Panc1 (cell line): ENCODE measurements at regions not wholly inside any gene's neighbourhood (a gene's known extent, or its start where the extent isn't known, plus 50 kb on each side); places are given as distances from the start of the nearest gene placed in this dataset.

Source experiments
- ATAC-seq: fragments of 200-7000 bp; cut with Tn5 transposase; 2 replicates; pipeline ENCODE4 v1.9.1; 2020; ENCODE audit warnings: mild to moderate bottlenecking, moderate library complexity
- BruUV-seq: library from RNA; stranded (reverse); fragments of 400-500 nt; replicated peaks from 2 replicates; lab custom pipeline; 2021; lab: Mats Ljungman, UMichigan
- CTCF ChIA-PET: fragments of 300-600 bp; sonication (Branson Sonifier 250); formaldehyde crosslinking; loops from one replicate; lab custom pipeline; 2022; ENCODE audit warnings: antibody characterized with exemption; lab: Charles Lee
- POLR2A ChIA-PET: fragments of 300-600 bp; sonication (Branson Sonifier 250); formaldehyde crosslinking; loops from one replicate; lab custom pipeline; 2022; ENCODE audit warnings: antibody characterized with exemption; lab: Charles Lee
- DNase-seq: peaks from one replicate; pipeline ENCODE4 v3.0.0-alpha.2; 2010; ENCODE audit warnings: low read depth, low spot score
- H3K27ac ChIP-seq: 2 replicates; pipeline ENCODE4 v1.5.1; 2011; ENCODE audit warnings: mild to moderate bottlenecking, low read length, inconsistent platforms
- H3K27me3 ChIP-seq: fragments of 200-500 bp; sonication (Bioruptor generic); 2 replicates; pipeline ENCODE4 v1.6.0; 2014; ENCODE audit warnings: low read length, inconsistent platforms; ENCODE audit not compliant: control insufficient read depth, insufficient read depth
- H3K36me3 ChIP-seq: fragments of 200-500 bp; sonication (Bioruptor generic); 2 replicates; pipeline ENCODE4 v1.5.1; 2014; ENCODE audit warnings: inconsistent platforms, mild to moderate bottlenecking, low read length, moderate library complexity; ENCODE audit not compliant: control insufficient read depth, insufficient read depth
- H3K4me1 ChIP-seq: 2 replicates; pipeline ENCODE4 v1.5.1; 2011; ENCODE audit warnings: inconsistent platforms, mild to moderate bottlenecking, low read length, moderate library complexity; ENCODE audit not compliant: control insufficient read depth, insufficient read depth
- H3K4me3 ChIP-seq, 2 experiments: 2 replicates each; pipeline ENCODE4 v1.5.1; 2011 to 2012; ENCODE audit warnings: low read depth in 2 of 2, low read length in 2 of 2, mild to moderate bottlenecking in 2 of 2, inconsistent platforms in 1 of 2, moderate library complexity in 1 of 2
- H3K9me3 ChIP-seq: fragments of 200-500 bp; sonication (Bioruptor generic); 2 replicates; pipeline ENCODE4 v1.5.1; 2014; ENCODE audit warnings: low read depth, mild to moderate bottlenecking, inconsistent platforms, low read length, moderate library complexity; ENCODE audit not compliant: control insufficient read depth, insufficient read depth
- CTCF ChIP-seq: fragments of 450-650 bp; IDR thresholded peaks from 2 replicates; pipeline ENCODE4 v1.5.1; 2017; ENCODE audit warnings: mild to moderate bottlenecking
- POLR2AphosphoS5 ChIP-seq: IDR thresholded peaks from 2 replicates; pipeline ENCODE4 v1.6.1; 2012; ENCODE audit warnings: mild to moderate bottlenecking, low read depth, low read length, moderate library complexity
- SIN3A ChIP-seq: IDR thresholded peaks from 2 replicates; pipeline ENCODE4 v1.6.1; 2012; ENCODE audit warnings: low read depth, mild to moderate bottlenecking, low read length, moderate library complexity, borderline replicate concordance; ENCODE audit not compliant: insufficient read depth
- TCF7L2 ChIP-seq: IDR thresholded peaks from 2 replicates; pipeline ENCODE4 v1.6.1; 2011; ENCODE audit warnings: mild to moderate bottlenecking, low read depth, low read length, inconsistent platforms
- in situ Hi-C: cut with HindIII; loops from 2 replicates; pipeline ENCODE4 v1.10.0; 2016; ENCODE audit warnings: low sequenced_read_pairs, low pct_unique_long_range_greater_than_20kb
- intact Hi-C: fragments of 100-400 bp; cut with micrococcal nuclease; formaldehyde crosslinking; loops from one replicate; pipeline ENCODE4 v1.10.0; 2022; ENCODE audit not compliant: unreplicated experiment
- TF ChIP-seq, protein P1 (sequence below), 2 experiments: IDR thresholded peaks; 2 replicates each; pipeline ENCODE4 v1.6.1; 2011 to 2012; ENCODE audit warnings: low read depth in 2 of 2, control low read depth in 1 of 2, low read length in 1 of 2, mild to moderate bottlenecking in 1 of 2, moderate library complexity in 1 of 2; ENCODE audit not compliant: insufficient read depth in 1 of 2

DNA sequence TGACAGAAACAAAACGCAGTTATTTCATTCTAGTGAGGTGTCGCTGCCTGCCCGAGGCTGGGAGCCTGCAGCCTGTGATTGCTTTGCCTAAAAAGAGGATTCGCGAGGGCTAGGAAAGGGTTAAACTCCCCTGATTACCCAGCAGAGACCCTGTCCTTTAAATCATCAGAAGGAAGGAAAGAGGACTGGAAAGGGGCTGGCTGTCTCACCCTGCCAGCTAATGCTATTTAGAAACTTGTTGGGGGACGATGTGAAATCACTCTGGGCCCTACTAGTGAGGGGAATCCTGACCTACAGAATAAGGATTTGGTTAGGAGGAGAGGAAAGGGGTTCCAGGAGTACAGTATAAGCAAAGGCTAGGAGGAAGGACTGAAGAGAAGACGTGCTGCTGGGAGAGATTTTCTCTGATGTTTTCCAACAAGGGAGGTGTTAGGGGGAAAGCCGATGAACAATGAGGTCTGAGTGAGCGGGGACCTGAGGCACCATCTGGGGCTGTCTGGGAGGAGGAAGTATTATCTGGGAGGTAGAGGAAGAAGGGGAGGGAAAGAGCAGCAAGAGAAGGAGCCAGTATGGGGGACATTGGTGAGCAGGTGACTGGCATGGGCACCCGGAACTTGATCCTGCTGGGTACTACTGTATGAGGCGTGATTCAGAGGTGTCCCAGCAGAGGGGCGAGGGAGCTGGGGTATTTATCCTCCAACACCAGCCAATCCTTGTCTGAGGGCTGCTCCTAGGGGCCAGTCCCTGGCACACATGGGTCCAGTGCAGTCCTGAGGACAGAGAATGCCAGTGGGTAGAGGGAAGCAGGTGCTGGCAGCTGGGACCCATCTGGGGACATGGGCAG, 55.7 kb upstream of the PTPRS start:
- peaks cover 2% of the 10 kb centered on the region; the same call in 1 of the 2 replicates for H3K27me3 ChIP-seq
- CTCF ChIA-PET = interaction anchor here (0.6 kb wide), 1 partner anchor 633 kb away, joined by 3 read pairs; no protein-coding TSS in a partner anchor
- BruUV-seq = no TSS peak

GRCh38 chr19:5396963-5397362, 56.4 kb upstream of the PTPRS start:
- Histone ChIP-seq H3K27ac (no peak overlapping the region), H3K9me3 (no peaks in the 10 kb centered on the region), H3K4me1 (no peaks in the 10 kb centered on the region), H3K36me3 (no peaks in the 10 kb centered on the region), H3K27me3 (peaks cover 2% of the 10 kb centered on the region; the same call in 1 of the 2 replicates), H3K4me3 (no peak overlapping the region)
- intact Hi-C loops (no loop called here), in situ Hi-C loops (no loop called here)
- ATAC-seq (no peak), DNase-seq (no peak)
- no TSS peak for BruUV-seq
- ChIA-PET POLR2A (no interaction called here), CTCF (no interaction called here)
- TF ChIP-seq CTCF = no peak
- no peak for TF ChIP-seq SIN3A
- no peak for TF ChIP-seq TCF7L2
- TF ChIP-seq, protein P1, sequence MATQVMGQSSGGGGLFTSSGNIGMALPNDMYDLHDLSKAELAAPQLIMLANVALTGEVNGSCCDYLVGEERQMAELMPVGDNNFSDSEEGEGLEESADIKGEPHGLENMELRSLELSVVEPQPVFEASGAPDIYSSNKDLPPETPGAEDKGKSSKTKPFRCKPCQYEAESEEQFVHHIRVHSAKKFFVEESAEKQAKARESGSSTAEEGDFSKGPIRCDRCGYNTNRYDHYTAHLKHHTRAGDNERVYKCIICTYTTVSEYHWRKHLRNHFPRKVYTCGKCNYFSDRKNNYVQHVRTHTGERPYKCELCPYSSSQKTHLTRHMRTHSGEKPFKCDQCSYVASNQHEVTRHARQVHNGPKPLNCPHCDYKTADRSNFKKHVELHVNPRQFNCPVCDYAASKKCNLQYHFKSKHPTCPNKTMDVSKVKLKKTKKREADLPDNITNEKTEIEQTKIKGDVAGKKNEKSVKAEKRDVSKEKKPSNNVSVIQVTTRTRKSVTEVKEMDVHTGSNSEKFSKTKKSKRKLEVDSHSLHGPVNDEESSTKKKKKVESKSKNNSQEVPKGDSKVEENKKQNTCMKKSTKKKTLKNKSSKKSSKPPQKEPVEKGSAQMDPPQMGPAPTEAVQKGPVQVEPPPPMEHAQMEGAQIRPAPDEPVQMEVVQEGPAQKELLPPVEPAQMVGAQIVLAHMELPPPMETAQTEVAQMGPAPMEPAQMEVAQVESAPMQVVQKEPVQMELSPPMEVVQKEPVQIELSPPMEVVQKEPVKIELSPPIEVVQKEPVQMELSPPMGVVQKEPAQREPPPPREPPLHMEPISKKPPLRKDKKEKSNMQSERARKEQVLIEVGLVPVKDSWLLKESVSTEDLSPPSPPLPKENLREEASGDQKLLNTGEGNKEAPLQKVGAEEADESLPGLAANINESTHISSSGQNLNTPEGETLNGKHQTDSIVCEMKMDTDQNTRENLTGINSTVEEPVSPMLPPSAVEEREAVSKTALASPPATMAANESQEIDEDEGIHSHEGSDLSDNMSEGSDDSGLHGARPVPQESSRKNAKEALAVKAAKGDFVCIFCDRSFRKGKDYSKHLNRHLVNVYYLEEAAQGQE (IDR thresholded peaks at IDR 0.05; ENCODE audit: insufficient read depth in 1 of 2, low read depth in 2 of 2, low read length in 1 of 2) = no peak
- TF ChIP-seq POLR2AphosphoS5 = no peak

More for the DNA sequence above, 55.7 kb upstream of the PTPRS start:
- ATAC-seq = peak; percentile 59
- no peaks in the 10 kb centered on the region for H3K36me3 ChIP-seq
- in situ Hi-C loops (no loop called here), intact Hi-C loops (no loop called here)
- H3K9me3 ChIP-seq = no peaks in the 10 kb centered on the region
- TF ChIP-seq, protein P1 (IDR thresholded peaks at IDR 0.05; ENCODE audit: insufficient read depth in 1 of 2, low read depth in 2 of 2, low read length in 1 of 2) = no peak
- no peak for TF ChIP-seq POLR2AphosphoS5
- TF ChIP-seq TCF7L2 = no peak
- TF ChIP-seq CTCF = no peak
- no peak for TF ChIP-seq SIN3A
- no peaks in the 10 kb centered on the region for H3K4me1 ChIP-seq
- H3K4me3 ChIP-seq = no peak overlapping the region
- POLR2A ChIA-PET = no interaction called here
- no peak overlapping the region for H3K27ac ChIP-seq
- no peak for DNase-seq
